ENCODE measurements at regions not wholly inside any gene's neighbourhood (a gene's known extent, or its start where the extent isn't known, plus 50 kb on each side); places are given as distances from the start of the nearest gene placed in this dataset.

GRCh38 chr1:58038574-58038973, 508.0 kb downstream of the OMA1 start:
- Histone ChIP-seq H3K9ac (ENCODE audit: low read length) (no peak overlapping the region), H3K36me3 (ENCODE audit: control insufficient read depth, insufficient read depth, low read length) (no peaks in the 10 kb centered on the region), H3K4me1 (ENCODE audit: control insufficient read depth, insufficient read depth, low read length) (peaks cover 27% of the 10 kb centered on the region), H3K27me3 (ENCODE audit: control insufficient read depth, insufficient read depth, low read length) (no peaks in the 10 kb centered on the region), H3K4me3 (ENCODE audit: low read depth, low read length) (no peak overlapping the region), H3K27ac (ENCODE audit: low read depth, low read length) (no peak overlapping the region), H3K9me3 (ENCODE audit: control insufficient read depth, insufficient read depth, low read depth, low read length) (no peaks in the 10 kb centered on the region)

- Histone ChIP-seq H3K27me3 (ENCODE audit: control insufficient read depth, insufficient read depth, low read length) (no peaks in the 10 kb centered on the region), H3K4me1 (ENCODE audit: control insufficient read depth, insufficient read depth, low read length) (peaks cover 51% of the 10 kb centered on the region), H3K9me3 (ENCODE audit: control insufficient read depth, insufficient read depth, low read depth, low read length) (no peaks in the 10 kb centered on the region), H3K27ac (ENCODE audit: low read depth, low read length) (no peak overlapping the region), H3K9ac (ENCODE audit: low read length) (no peak overlapping the region), H3K36me3 (ENCODE audit: control insufficient read depth, insufficient read depth, low read length) (no peaks in the 10 kb centered on the region), H3K4me3 (ENCODE audit: low read depth, low read length) (no peak overlapping the region)
Observed at GRCh38 chr1:58035523-58035922, 511.0 kb downstream of the OMA1 start.

DNA sequence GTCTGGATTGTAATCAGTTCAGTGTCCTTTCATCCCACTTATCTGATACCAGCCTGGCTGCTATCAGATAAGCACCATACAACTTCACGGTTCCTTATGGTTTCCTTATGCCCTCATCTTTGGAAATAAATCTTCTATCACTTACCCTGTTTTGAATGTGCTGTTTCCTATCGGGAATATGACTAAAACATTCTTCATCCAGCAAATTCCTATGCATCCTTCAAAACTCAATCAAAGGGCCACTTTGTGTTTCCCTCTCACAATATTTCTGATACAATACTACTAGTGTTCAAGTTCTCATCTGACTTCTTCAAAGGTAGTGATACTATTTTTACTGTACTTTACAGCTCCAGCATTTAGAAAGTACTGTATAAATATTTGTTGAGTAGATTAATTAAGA, 513.2 kb downstream of the OMA1 start:
- H3K36me3 ChIP-seq (ENCODE audit: control insufficient read depth, insufficient read depth, low read length): no peaks in the 10 kb centered on the region

GRCh38 chr1:58032611-58033073, 513.9 kb downstream of the OMA1 start:
- no peaks in the 10 kb centered on the region for H3K36me3 ChIP-seq (ENCODE audit: control insufficient read depth, insufficient read depth, low read length)
- no peaks in the 10 kb centered on the region for H3K27me3 ChIP-seq (ENCODE audit: control insufficient read depth, insufficient read depth, low read length)
- H3K4me3 ChIP-seq (ENCODE audit: low read depth, low read length): no peak overlapping the region
- peak overlapping the region; percentile 72 for H3K27ac ChIP-seq (ENCODE audit: low read depth, low read length)
- H3K9ac ChIP-seq (ENCODE audit: low read length): peak overlapping the region; percentile 21
- no peaks in the 10 kb centered on the region for H3K9me3 ChIP-seq (ENCODE audit: control insufficient read depth, insufficient read depth, low read depth, low read length)
- H3K4me1 ChIP-seq (ENCODE audit: control insufficient read depth, insufficient read depth, low read length): peaks cover 52% of the 10 kb centered on the region

More for the DNA sequence above, 513.2 kb downstream of the OMA1 start:
- peak overlapping the region; percentile 72; the same call in 1 of the 2 replicates for H3K27ac ChIP-seq (ENCODE audit: low read depth, low read length)
- peaks cover 52% of the 10 kb centered on the region for H3K4me1 ChIP-seq (ENCODE audit: control insufficient read depth, insufficient read depth, low read length)
- H3K9me3 ChIP-seq (ENCODE audit: control insufficient read depth, insufficient read depth, low read depth, low read length): no peaks in the 10 kb centered on the region
- H3K4me3 ChIP-seq (ENCODE audit: low read depth, low read length): no peak overlapping the region
- no peaks in the 10 kb centered on the region for H3K27me3 ChIP-seq (ENCODE audit: control insufficient read depth, insufficient read depth, low read length)
- H3K9ac ChIP-seq (ENCODE audit: low read length): no peak overlapping the region

DNA sequence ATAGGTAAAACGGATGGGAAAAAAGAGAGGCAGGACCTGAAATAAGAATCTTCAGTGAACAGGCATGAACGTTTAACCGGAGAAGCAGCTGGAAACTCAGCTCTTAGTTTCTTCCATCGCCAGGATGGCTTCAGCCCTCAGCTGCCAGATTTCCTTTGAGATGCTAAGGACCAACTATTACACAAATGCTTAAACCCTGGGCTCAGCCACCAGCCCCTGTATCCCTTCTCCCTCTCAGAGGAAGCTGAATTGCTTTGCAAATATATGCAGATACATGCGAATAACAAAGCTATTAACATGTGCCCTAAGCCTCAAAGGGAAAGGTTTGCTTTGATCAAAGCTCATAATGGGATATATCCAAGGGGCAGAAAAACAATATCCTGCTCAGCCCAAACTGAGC, 515.1 kb downstream of the OMA1 start:
- H3K4me1 ChIP-seq (ENCODE audit: control insufficient read depth, insufficient read depth, low read length): peaks cover 52% of the 10 kb centered on the region
- H3K27me3 ChIP-seq (ENCODE audit: control insufficient read depth, insufficient read depth, low read length): no peaks in the 10 kb centered on the region
- H3K9ac ChIP-seq (ENCODE audit: low read length): peak overlapping the region; percentile 35
- no peaks in the 10 kb centered on the region for H3K9me3 ChIP-seq (ENCODE audit: control insufficient read depth, insufficient read depth, low read depth, low read length)
- no peaks in the 10 kb centered on the region for H3K36me3 ChIP-seq (ENCODE audit: control insufficient read depth, insufficient read depth, low read length)
- peak overlapping the region; percentile 72 for H3K27ac ChIP-seq (ENCODE audit: low read depth, low read length)
- H3K4me3 ChIP-seq (ENCODE audit: low read depth, low read length): peak overlapping the region; percentile 26

GRCh38 chr1:58030456-58030855, 516.1 kb downstream of the OMA1 start:
- Histone ChIP-seq H3K27me3 (ENCODE audit: control insufficient read depth, insufficient read depth, low read length) (no peaks in the 10 kb centered on the region), H3K36me3 (ENCODE audit: control insufficient read depth, insufficient read depth, low read length) (no peaks in the 10 kb centered on the region), H3K27ac (ENCODE audit: low read depth, low read length) (peak overlapping the region; percentile 72; the same call in 1 of the 2 replicates), H3K4me3 (ENCODE audit: low read depth, low read length) (peak overlapping the region; percentile 26; the same call in 1 of the 2 replicates), H3K4me1 (ENCODE audit: control insufficient read depth, insufficient read depth, low read length) (peaks cover 46% of the 10 kb centered on the region), H3K9ac (ENCODE audit: low read length) (peak overlapping the region; percentile 34), H3K9me3 (ENCODE audit: control insufficient read depth, insufficient read depth, low read depth, low read length) (no peaks in the 10 kb centered on the region)

DNA sequence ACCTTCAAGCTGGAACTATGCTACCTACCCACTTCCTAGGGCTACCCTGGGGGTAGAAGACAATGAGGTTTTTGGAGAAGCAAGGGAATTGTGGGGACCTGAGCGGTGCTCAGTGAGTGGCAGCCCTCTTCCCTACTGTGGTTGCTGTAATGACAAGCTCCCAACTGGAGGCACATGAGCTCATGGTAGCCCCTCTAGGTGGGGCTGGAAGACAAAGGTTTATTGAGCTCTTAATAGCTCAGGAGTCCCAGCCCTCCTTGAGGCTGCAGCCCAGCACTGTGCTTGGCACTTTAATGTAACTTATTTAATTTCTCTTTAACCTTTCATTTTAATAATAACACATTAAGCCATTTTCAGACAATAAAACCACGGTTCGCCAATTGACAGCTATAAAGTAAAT, 528.9 kb downstream of the OMA1 start:
- no peaks in the 10 kb centered on the region for H3K27me3 ChIP-seq (ENCODE audit: control insufficient read depth, insufficient read depth, low read length)
- no peak overlapping the region for H3K4me3 ChIP-seq (ENCODE audit: low read depth, low read length)
- no peaks in the 10 kb centered on the region for H3K9me3 ChIP-seq (ENCODE audit: control insufficient read depth, insufficient read depth, low read depth, low read length)
- H3K36me3 ChIP-seq (ENCODE audit: control insufficient read depth, insufficient read depth, low read length): no peaks in the 10 kb centered on the region
- peaks cover 5% of the 10 kb centered on the region; the same call in 1 of the 2 replicates for H3K4me1 ChIP-seq (ENCODE audit: control insufficient read depth, insufficient read depth, low read length)
- no peak overlapping the region for H3K27ac ChIP-seq (ENCODE audit: low read depth, low read length)
- no peak overlapping the region for H3K9ac ChIP-seq (ENCODE audit: low read length)

DNA sequence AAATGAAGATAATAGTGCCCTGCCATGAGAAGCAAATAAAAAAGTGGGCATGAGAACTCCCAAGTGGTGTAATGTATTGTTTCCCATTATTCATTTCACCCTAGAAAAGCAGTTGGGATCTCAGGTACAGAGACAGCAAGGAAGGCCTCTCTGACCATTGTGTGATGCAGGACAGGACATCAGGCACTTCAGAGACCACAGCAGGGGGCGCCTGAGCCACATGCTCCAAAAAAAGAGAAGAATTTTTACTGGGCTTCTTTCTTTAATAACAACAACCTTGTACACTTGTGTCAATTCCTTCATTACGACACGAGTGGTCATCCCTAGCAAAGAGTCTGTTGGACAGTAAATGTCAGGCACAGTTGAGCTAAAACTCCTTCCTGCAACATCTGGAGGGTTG, 533.3 kb downstream of the OMA1 start:
- H3K4me1 ChIP-seq (ENCODE audit: control insufficient read depth, insufficient read depth, low read length): peaks cover 3% of the 10 kb centered on the region; the same call in 1 of the 2 replicates
- H3K9ac ChIP-seq (ENCODE audit: low read length): no peak overlapping the region
- no peak overlapping the region for H3K4me3 ChIP-seq (ENCODE audit: low read depth, low read length)
- H3K9me3 ChIP-seq (ENCODE audit: control insufficient read depth, insufficient read depth, low read depth, low read length): 0 out of 2 replicates have a peak, but pooled peaks cover 3% of the 10 kb centered on the region
- no peaks in the 10 kb centered on the region for H3K36me3 ChIP-seq (ENCODE audit: control insufficient read depth, insufficient read depth, low read length)
- H3K27ac ChIP-seq (ENCODE audit: low read depth, low read length): no peak overlapping the region
- H3K27me3 ChIP-seq (ENCODE audit: control insufficient read depth, insufficient read depth, low read length): no peaks in the 10 kb centered on the region

GRCh38 chr1:58011978-58012377, 534.5 kb downstream of the OMA1 start:
- Histone ChIP-seq H3K9ac (ENCODE audit: low read length) (no peak overlapping the region), H3K27me3 (ENCODE audit: control insufficient read depth, insufficient read depth, low read length) (no peaks in the 10 kb centered on the region), H3K9me3 (ENCODE audit: control insufficient read depth, insufficient read depth, low read depth, low read length) (0 out of 2 replicates have a peak, but pooled peaks cover 3% of the 10 kb centered on the region), H3K4me3 (ENCODE audit: low read depth, low read length) (no peak overlapping the region), H3K27ac (ENCODE audit: low read depth, low read length) (no peak overlapping the region), H3K36me3 (ENCODE audit: control insufficient read depth, insufficient read depth, low read length) (no peaks in the 10 kb centered on the region), H3K4me1 (ENCODE audit: control insufficient read depth, insufficient read depth, low read length) (peaks cover 7% of the 10 kb centered on the region)

DNA sequence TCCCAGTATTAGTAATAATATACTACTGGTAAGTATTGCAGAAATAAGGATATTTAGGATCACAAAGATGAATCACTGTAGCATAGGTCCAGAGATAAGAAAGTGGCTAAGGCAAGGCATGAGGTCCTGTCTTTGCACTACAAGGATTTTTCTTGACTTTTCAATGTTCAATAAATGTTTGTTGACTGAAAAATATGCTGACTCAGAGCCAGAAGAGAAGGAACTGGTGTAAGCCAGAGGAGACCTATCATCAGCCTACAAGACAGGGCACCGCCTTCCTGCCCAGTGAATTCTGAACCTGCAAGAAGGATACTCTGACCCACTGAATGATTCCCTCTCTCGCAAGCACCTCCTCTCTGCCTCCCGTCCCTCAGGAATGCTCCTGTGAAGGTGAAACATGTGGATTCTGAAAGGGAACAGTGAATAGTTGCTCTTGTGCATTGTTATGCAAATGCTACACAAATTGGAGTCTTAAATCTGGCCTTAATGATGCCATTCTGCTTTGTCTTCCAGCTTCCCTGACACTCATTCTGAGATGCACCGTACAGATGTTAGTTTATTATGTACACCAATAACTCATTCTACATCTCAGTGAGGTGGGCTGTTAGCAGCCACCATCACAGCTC, 540.0 kb downstream of the OMA1 start:
- Histone ChIP-seq H3K4me3 (ENCODE audit: low read depth, low read length) (no peak overlapping the region), H3K4me1 (ENCODE audit: control insufficient read depth, insufficient read depth, low read length) (peaks cover 58% of the 10 kb centered on the region), H3K9ac (ENCODE audit: low read length) (peak overlapping the region; percentile 36), H3K36me3 (ENCODE audit: control insufficient read depth, insufficient read depth, low read length) (no peaks in the 10 kb centered on the region), H3K27ac (ENCODE audit: low read depth, low read length) (peak overlapping the region; percentile 65; the same call in 1 of the 2 replicates), H3K9me3 (ENCODE audit: control insufficient read depth, insufficient read depth, low read depth, low read length) (no peaks in the 10 kb centered on the region), H3K27me3 (ENCODE audit: control insufficient read depth, insufficient read depth, low read length) (no peaks in the 10 kb centered on the region)

DNA sequence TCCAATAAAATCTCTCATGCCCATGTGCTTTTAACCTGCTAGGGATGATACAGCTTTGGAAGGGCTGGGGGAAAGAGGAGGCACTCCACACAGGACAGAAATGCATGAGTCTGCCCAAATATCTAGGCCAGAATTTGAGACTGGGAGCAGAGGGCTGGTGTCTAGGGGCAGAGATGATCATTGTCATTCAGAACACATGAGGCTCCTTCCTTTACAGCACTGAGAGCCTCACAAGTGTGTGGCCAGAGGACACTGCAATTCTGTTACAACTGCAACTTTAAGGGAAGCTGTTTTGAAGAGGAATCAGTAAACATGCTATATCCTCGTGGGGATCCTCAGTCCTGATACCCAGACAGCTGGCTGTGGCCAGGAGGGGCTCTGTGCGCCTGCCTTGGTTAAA, 541.3 kb downstream of the OMA1 start:
- Histone ChIP-seq H3K4me3 (ENCODE audit: low read depth, low read length) (no peak overlapping the region), H3K36me3 (ENCODE audit: control insufficient read depth, insufficient read depth, low read length) (no peaks in the 10 kb centered on the region), H3K27ac (ENCODE audit: low read depth, low read length) (peak overlapping the region; percentile 61), H3K9me3 (ENCODE audit: control insufficient read depth, insufficient read depth, low read depth, low read length) (no peaks in the 10 kb centered on the region), H3K9ac (ENCODE audit: low read length) (peak overlapping the region; percentile 3), H3K4me1 (ENCODE audit: control insufficient read depth, insufficient read depth, low read length) (peaks cover 60% of the 10 kb centered on the region), H3K27me3 (ENCODE audit: control insufficient read depth, insufficient read depth, low read length) (no peaks in the 10 kb centered on the region)

Measured in HUES6 (cell line).